ENCODE measurements at regions not wholly inside any gene's neighbourhood (a gene's known extent, or its start where the extent isn't known, plus 50 kb on each side); places are given as distances from the start of the nearest gene placed in this dataset.

- Histone ChIP-seq H3K4me3 (replicated peaks; ENCODE audit: insufficient read depth, low read length) (no peak overlapping the region), H3K27me3 (ENCODE audit: insufficient read depth, poor library complexity, severe bottlenecking) (peaks cover 2% of the 10 kb centered on the region), H3K27ac (replicated peaks) (no peak overlapping the region)
- TF ChIP-seq REST (IDR thresholded peaks at IDR 0.05; ENCODE audit: insufficient replicate concordance, low read depth) (no peak), CTCF (IDR thresholded peaks at IDR 0.05; ENCODE audit: insufficient read depth, low read length) (no peak), GABPA (IDR thresholded peaks at IDR 0.05; ENCODE audit: low read depth) (no peak), SPI1 (IDR thresholded peaks at IDR 0.05; ENCODE audit: borderline replicate concordance, low read depth) (no peak), POLR2AphosphoS5 (IDR thresholded peaks at IDR 0.05; ENCODE audit: low read depth) (no peak)
- DNase-seq (ENCODE audit: low read depth in 1 of 2, low spot score in 1 of 2): no peak
Observed at GRCh38 chr11:113553915-113554314, 78.7 kb upstream of the DRD2 start.

- TF ChIP-seq POLR2AphosphoS5 (IDR thresholded peaks at IDR 0.05; ENCODE audit: low read depth) (no peak), GABPA (IDR thresholded peaks at IDR 0.05; ENCODE audit: low read depth) (no peak), CTCF (IDR thresholded peaks at IDR 0.05; ENCODE audit: insufficient read depth, low read length) (no peak), REST (IDR thresholded peaks at IDR 0.05; ENCODE audit: insufficient replicate concordance, low read depth) (no peak), SPI1 (IDR thresholded peaks at IDR 0.05; ENCODE audit: borderline replicate concordance, low read depth) (no peak)
- DNase-seq (ENCODE audit: low read depth in 1 of 2, low spot score in 1 of 2): no peak
- Histone ChIP-seq H3K27me3 (ENCODE audit: insufficient read depth, poor library complexity, severe bottlenecking) (peaks cover 2% of the 10 kb centered on the region), H3K27ac (replicated peaks) (no peak overlapping the region), H3K4me3 (replicated peaks; ENCODE audit: insufficient read depth, low read length) (no peak overlapping the region)
Observed at GRCh38 chr11:113553235-113553634, 78.0 kb upstream of the DRD2 start.

- TF ChIP-seq CTCF (IDR thresholded peaks at IDR 0.05; ENCODE audit: insufficient read depth, low read length): no peak
- TF ChIP-seq SPI1 (IDR thresholded peaks at IDR 0.05; ENCODE audit: borderline replicate concordance, low read depth): no peak
- no peak for TF ChIP-seq GABPA (IDR thresholded peaks at IDR 0.05; ENCODE audit: low read depth)
- TF ChIP-seq REST (IDR thresholded peaks at IDR 0.05; ENCODE audit: insufficient replicate concordance, low read depth): no peak
- no peak for TF ChIP-seq POLR2AphosphoS5 (IDR thresholded peaks at IDR 0.05; ENCODE audit: low read depth)
Observed at GRCh38 chr11:113552271-113552670, 77.1 kb upstream of the DRD2 start.

More at GRCh38 chr11:113552271-113552670, 77.1 kb upstream of the DRD2 start:
- Histone ChIP-seq H3K27me3 (ENCODE audit: insufficient read depth, poor library complexity, severe bottlenecking) (peaks cover 2% of the 10 kb centered on the region), H3K27ac (replicated peaks) (no peak overlapping the region), H3K4me3 (replicated peaks; ENCODE audit: insufficient read depth, low read length) (no peak overlapping the region)
- DNase-seq (ENCODE audit: low read depth in 1 of 2, low spot score in 1 of 2): no peak

All from HL-60 (cell line).